K562 (cell line): ENCODE measurements at regions not wholly inside any gene's neighbourhood (a gene's known extent, or its start where the extent isn't known, plus 50 kb on each side); places are given as distances from the start of the nearest gene placed in this dataset.

ENCODE experiments used
- HDAC2 ChIP-seq: fragments of 450-650 bp; IDR thresholded peaks from 2 replicates; pipeline ENCODE4 v1.6.1; 2016; ENCODE audit warnings: mild to moderate bottlenecking
- PHF21A ChIP-seq: fragments of 450-650 bp; IDR thresholded peaks from 2 replicates; pipeline ENCODE4 v1.6.1; 2017; ENCODE audit warnings: low read depth, borderline replicate concordance
- RCOR1 ChIP-seq, 2 experiments: IDR thresholded peaks; 2 replicates each; pipeline ENCODE4 v1.6.1; 2012; ENCODE audit warnings: low read depth in 2 of 2, low read length in 2 of 2, borderline replicate concordance in 1 of 2, improper control_type of control experiment in 1 of 2
- SPI1 ChIP-seq: IDR thresholded peaks from 2 replicates; pipeline ENCODE4 v1.6.1; 2011; ENCODE audit warnings: low read depth, low read length, control low read depth, borderline replicate concordance
- TF ChIP-seq, protein P1 (sequence below), 3 experiments: IDR thresholded peaks in 2 of 3; conservative IDR thresholded peaks in 1 of 3; 2 replicates each; pipeline ENCODE4 v1.5.1; 2011 to 2012; ENCODE audit warnings: low read length in 3 of 3, mild to moderate bottlenecking in 3 of 3, control low read depth in 2 of 3, improper control_type of control experiment in 1 of 3, inconsistent platforms in 1 of 3, low read depth in 1 of 3, mixed read lengths in 1 of 3, moderate library complexity in 1 of 3; ENCODE audit not compliant: insufficient read depth in 2 of 3
- TF ChIP-seq, protein P2 (sequence below): sonication (generic); formaldehyde crosslinking; IDR thresholded peaks from 2 replicates; pipeline ENCODE4 v1.8.0; 2022; ENCODE audit warnings: mild to moderate bottlenecking, missing genetic modification reagents
- TF ChIP-seq, protein P3 (sequence below): sonication (generic); formaldehyde crosslinking; IDR thresholded peaks from 2 replicates; pipeline ENCODE4 v1.5.0; 2020; ENCODE audit warnings: missing genetic modification reagents

DNA sequence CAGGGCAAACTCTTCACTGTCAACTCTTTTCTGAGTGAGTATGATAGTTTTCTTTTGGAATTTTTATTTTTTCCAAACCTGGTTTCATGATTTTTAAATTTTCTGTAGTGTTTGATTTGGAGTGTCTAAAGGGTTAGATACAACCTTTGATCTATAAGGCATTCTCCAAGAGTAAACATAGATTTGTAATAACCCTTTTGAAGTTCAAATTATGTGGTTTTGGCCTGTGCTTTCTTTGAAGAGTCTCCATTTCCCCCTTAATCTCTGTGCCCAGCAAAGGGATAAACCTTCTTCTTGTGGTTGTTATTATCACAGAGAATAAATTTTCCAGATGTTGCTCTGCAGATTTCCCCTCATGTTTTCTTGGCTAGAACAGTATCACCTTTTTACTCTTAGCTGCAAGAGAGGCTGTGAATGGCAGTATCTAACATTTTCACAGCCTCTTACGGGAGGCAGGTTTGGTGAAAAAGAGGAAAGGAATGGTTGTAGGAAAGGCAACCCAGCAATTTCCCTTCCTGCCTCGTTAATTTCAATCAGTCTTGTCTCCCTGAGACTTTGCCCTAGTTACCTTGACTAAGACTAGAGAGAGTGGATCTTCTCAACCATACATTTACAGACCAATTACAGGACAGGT, 83.3 kb upstream of the AKIRIN2 start:
- TF ChIP-seq, protein P1, sequence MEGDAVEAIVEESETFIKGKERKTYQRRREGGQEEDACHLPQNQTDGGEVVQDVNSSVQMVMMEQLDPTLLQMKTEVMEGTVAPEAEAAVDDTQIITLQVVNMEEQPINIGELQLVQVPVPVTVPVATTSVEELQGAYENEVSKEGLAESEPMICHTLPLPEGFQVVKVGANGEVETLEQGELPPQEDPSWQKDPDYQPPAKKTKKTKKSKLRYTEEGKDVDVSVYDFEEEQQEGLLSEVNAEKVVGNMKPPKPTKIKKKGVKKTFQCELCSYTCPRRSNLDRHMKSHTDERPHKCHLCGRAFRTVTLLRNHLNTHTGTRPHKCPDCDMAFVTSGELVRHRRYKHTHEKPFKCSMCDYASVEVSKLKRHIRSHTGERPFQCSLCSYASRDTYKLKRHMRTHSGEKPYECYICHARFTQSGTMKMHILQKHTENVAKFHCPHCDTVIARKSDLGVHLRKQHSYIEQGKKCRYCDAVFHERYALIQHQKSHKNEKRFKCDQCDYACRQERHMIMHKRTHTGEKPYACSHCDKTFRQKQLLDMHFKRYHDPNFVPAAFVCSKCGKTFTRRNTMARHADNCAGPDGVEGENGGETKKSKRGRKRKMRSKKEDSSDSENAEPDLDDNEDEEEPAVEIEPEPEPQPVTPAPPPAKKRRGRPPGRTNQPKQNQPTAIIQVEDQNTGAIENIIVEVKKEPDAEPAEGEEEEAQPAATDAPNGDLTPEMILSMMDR (IDR thresholded peaks at IDR 0.05 in 2 of 3, conservative IDR thresholded peaks at IDR 0.05 in 1 of 3; ENCODE audit: insufficient read depth in 2 of 3, low read depth in 1 of 3, low read length in 3 of 3) = no peak
- TF ChIP-seq HDAC2 (no peak), RCOR1 (IDR thresholded peaks at IDR 0.05; ENCODE audit: borderline replicate concordance in 1 of 2, low read depth in 2 of 2, low read length in 2 of 2) (no peak), PHF21A (no peak), SPI1 (no peak)
- TF ChIP-seq, protein P2, sequence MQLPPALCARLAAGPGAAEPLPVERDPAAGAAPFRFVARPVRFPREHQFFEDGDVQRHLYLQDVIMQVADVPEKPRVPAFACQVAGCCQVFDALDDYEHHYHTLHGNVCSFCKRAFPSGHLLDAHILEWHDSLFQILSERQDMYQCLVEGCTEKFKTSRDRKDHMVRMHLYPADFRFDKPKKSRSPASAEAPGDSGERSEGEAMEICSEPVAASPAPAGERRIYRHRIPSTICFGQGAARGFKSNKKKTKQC (CRISPR knock-in tag) = no peak
- TF ChIP-seq, protein P3, sequence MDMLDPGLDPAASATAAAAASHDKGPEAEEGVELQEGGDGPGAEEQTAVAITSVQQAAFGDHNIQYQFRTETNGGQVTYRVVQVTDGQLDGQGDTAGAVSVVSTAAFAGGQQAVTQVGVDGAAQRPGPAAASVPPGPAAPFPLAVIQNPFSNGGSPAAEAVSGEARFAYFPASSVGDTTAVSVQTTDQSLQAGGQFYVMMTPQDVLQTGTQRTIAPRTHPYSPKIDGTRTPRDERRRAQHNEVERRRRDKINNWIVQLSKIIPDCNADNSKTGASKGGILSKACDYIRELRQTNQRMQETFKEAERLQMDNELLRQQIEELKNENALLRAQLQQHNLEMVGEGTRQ = no peak
